Smooth muscle cell (in vitro differentiated cells): ENCODE measurements at regions not wholly inside any gene's neighbourhood (a gene's known extent, or its start where the extent isn't known, plus 50 kb on each side); places are given as distances from the start of the nearest gene placed in this dataset.

Experiments
- DNase-seq: peaks from one replicate; lab custom pipeline; 2025; ENCODE audit not compliant: unreplicated experiment; lab: John Stamatoyannopoulos, UW
- H2AFZ ChIP-seq: fragments of 200-600 bp; sonication (generic); 2 replicates; pipeline ENCODE4 v1.6.0; 2016; ENCODE audit warnings: antibody characterized with exemption, low read depth, mild to moderate bottlenecking
- H3F3A ChIP-seq: fragments of 200-600 bp; sonication (generic); 2 replicates; pipeline ENCODE4 v1.6.0; 2017; ENCODE audit warnings: antibody characterized with exemption, low read depth
- H3K27ac ChIP-seq: fragments of 200-600 bp; sonication (generic); 2 replicates; pipeline ENCODE4 v1.5.1; 2016; ENCODE audit warnings: low read depth, mild to moderate bottlenecking
- H3K27me3 ChIP-seq: fragments of 200-600 bp; sonication (generic); 2 replicates; pipeline ENCODE4 v1.6.1; 2016; ENCODE audit warnings: low read depth, mild to moderate bottlenecking
- H3K36me3 ChIP-seq: fragments of 200-600 bp; sonication (generic); 2 replicates; pipeline ENCODE4 v1.5.1; 2016; ENCODE audit warnings: low read depth
- H3K4me1 ChIP-seq: fragments of 200-600 bp; sonication (generic); 2 replicates; pipeline ENCODE4 v1.5.1; 2016; ENCODE audit warnings: low read depth
- H3K4me2 ChIP-seq: fragments of 200-600 bp; sonication (generic); 2 replicates; pipeline ENCODE4 v1.6.0; 2016; ENCODE audit warnings: mild to moderate bottlenecking
- H3K4me3 ChIP-seq: fragments of 200-600 bp; sonication (generic); 2 replicates; pipeline ENCODE4 v1.5.1; 2016; ENCODE audit warnings: mild to moderate bottlenecking
- H3K79me2 ChIP-seq: fragments of 200-600 bp; sonication (generic); 2 replicates; pipeline ENCODE4 v1.6.0; 2016; ENCODE audit warnings: low read depth, mild to moderate bottlenecking
- H3K9ac ChIP-seq: fragments of 200-600 bp; sonication (generic); 2 replicates; pipeline ENCODE4 v1.6.0; 2016; ENCODE audit warnings: low read depth
- H3K9me3 ChIP-seq: fragments of 200-600 bp; sonication (generic); replicated peaks from 2 replicates; pipeline ENCODE4 v1.5.1; 2016; ENCODE audit warnings: low read depth
- H4K20me1 ChIP-seq: fragments of 200-600 bp; sonication (generic); 2 replicates; pipeline ENCODE4 v1.6.0; 2016; ENCODE audit warnings: low read depth
- CTCF ChIP-seq: fragments of 200-600 bp; sonication (generic); IDR thresholded peaks from 2 replicates; pipeline ENCODE4 v1.5.1; 2017; ENCODE audit warnings: borderline replicate concordance, mild to moderate bottlenecking, antibody characterized with exemption; ENCODE audit not compliant: insufficient read depth, poor library complexity, severe bottlenecking
- WGBS: methylation state at CpG from one replicate; pipeline ENCODE4 v1.1.7; 2016; ENCODE audit warnings: low lambda C conversion rate; 5-methylcytosine and 5-hydroxymethylcytosine counted together

GRCh38 chr18:45488645-45489044, 126.6 kb upstream of the SLC14A2 start:
- Histone ChIP-seq H3K36me3 (no peaks in the 10 kb centered on the region), H3K9ac (no peak overlapping the region), H3K4me2 (no peak overlapping the region), H4K20me1 (no peaks in the 10 kb centered on the region), H3F3A (no peaks in the 10 kb centered on the region), H3K27ac (no peak overlapping the region), H2AFZ (no peak overlapping the region), H3K27me3 (peaks cover 7% of the 10 kb centered on the region), H3K4me3 (no peak overlapping the region), H3K79me2 (no peaks in the 10 kb centered on the region), H3K9me3 (no peaks in the 10 kb centered on the region), H3K4me1 (no peaks in the 10 kb centered on the region)
- TF ChIP-seq CTCF: no peak
- no peak for DNase-seq
- WGBS: 80% methylated on average over 3 of the region's 3 CpGs

- H3K9me3 ChIP-seq: no peaks in the 10 kb centered on the region
- peaks cover 9% of the 10 kb centered on the region for H3K27me3 ChIP-seq
- H3K27ac ChIP-seq: no peak overlapping the region
- no peak for DNase-seq
- H3K4me1 ChIP-seq: no peaks in the 10 kb centered on the region
- no peaks in the 10 kb centered on the region for H3F3A ChIP-seq
- H3K9ac ChIP-seq: no peak overlapping the region
- TF ChIP-seq CTCF: no peak
- 95% methylated on average over 2 of the region's 2 CpGs for WGBS
- no peaks in the 10 kb centered on the region for H4K20me1 ChIP-seq
- no peak overlapping the region for H2AFZ ChIP-seq
- no peaks in the 10 kb centered on the region for H3K36me3 ChIP-seq
- H3K4me3 ChIP-seq: no peak overlapping the region
- H3K4me2 ChIP-seq: no peak overlapping the region
- no peaks in the 10 kb centered on the region for H3K79me2 ChIP-seq
Observed at GRCh38 chr18:45493830-45494229, 121.4 kb upstream of the SLC14A2 start.

GRCh38 chr18:45494811-45495210, 120.5 kb upstream of the SLC14A2 start:
- no peaks in the 10 kb centered on the region for H3K9me3 ChIP-seq
- H3K9ac ChIP-seq: no peak overlapping the region
- no peaks in the 10 kb centered on the region for H3K36me3 ChIP-seq
- DNase-seq: no peak
- H3K27me3 ChIP-seq: peaks cover 7% of the 10 kb centered on the region
- no peak overlapping the region for H3K27ac ChIP-seq
- H4K20me1 ChIP-seq: no peaks in the 10 kb centered on the region
- no peaks in the 10 kb centered on the region for H3K79me2 ChIP-seq
- no peak overlapping the region for H2AFZ ChIP-seq
- no peak for TF ChIP-seq CTCF
- no peak overlapping the region for H3K4me2 ChIP-seq
- H3K4me3 ChIP-seq: no peak overlapping the region
- 94% methylated on average over 6 of the region's 6 CpGs for WGBS
- H3F3A ChIP-seq: no peaks in the 10 kb centered on the region
- no peaks in the 10 kb centered on the region for H3K4me1 ChIP-seq

- no peak for TF ChIP-seq CTCF
- H3K9ac ChIP-seq: no peak overlapping the region
- peaks cover 4% of the 10 kb centered on the region for H3K27me3 ChIP-seq
- H3K9me3 ChIP-seq: no peaks in the 10 kb centered on the region
- no peaks in the 10 kb centered on the region for H3K36me3 ChIP-seq
- H3K27ac ChIP-seq: no peak overlapping the region
- H3F3A ChIP-seq: no peaks in the 10 kb centered on the region
- H3K4me3 ChIP-seq: no peak overlapping the region
- H4K20me1 ChIP-seq: no peaks in the 10 kb centered on the region
- H3K79me2 ChIP-seq: no peaks in the 10 kb centered on the region
- H3K4me2 ChIP-seq: no peak overlapping the region
- H3K4me1 ChIP-seq: no peaks in the 10 kb centered on the region
- WGBS: 100% methylated on average over 1 of the region's 1 CpG
- no peak overlapping the region for H2AFZ ChIP-seq
- DNase-seq: no peak
Observed at GRCh38 chr18:45496741-45497140, 118.5 kb upstream of the SLC14A2 start.
